Gastrocnemius medialis (tissue), 4 donors: ENCODE measurements at regions not wholly inside any gene's neighbourhood (a gene's known extent, or its start where the extent isn't known, plus 50 kb on each side); places are given as distances from the start of the nearest gene placed in this dataset.

Source experiments
- ATAC-seq, 2 donors: fragments of 150-250 bp; one replicate each; pipeline ENCODE4 v1.9.1; 2016
- DNase-seq, 2 donors: peaks; one replicate each; pipeline ENCODE4 v3.0.0-alpha.2; 2019
- H3K27ac ChIP-seq, 4 donors: fragments of 200-600 bp; sonication (generic); 1 replicate in 1 of 4; 2 replicates in 3 of 4; pipeline ENCODE4 v1.5.1; 2016 to 2018; ENCODE audit warnings: mild to moderate bottlenecking in 2 of 4, moderate library complexity in 1 of 4
- H3K27me3 ChIP-seq, 3 donors: fragments of 200-600 bp; sonication (generic) in 2 of 3; 1 replicate in 1 of 3; 2 replicates in 2 of 3; pipeline versions ENCODE4 v1.5.1 to v1.6.0; 2016 to 2019; ENCODE audit warnings: mild to moderate bottlenecking in 1 of 3, moderate library complexity in 1 of 3
- H3K36me3 ChIP-seq, 2 donors: fragments of 200-600 bp; sonication (generic) in 1 of 2; one replicate each; pipeline ENCODE4 v1.5.1; 2017 to 2018
- H3K4me1 ChIP-seq, 2 donors: fragments of 200-600 bp; sonication (generic) in 1 of 2; one replicate each; pipeline ENCODE4 v1.5.1; 2016 to 2017; ENCODE audit warnings: mild to moderate bottlenecking in 2 of 2
- H3K4me3 ChIP-seq, 4 donors: fragments of 200-600 bp; sonication (generic) in 3 of 4; 1 replicate in 1 of 4; 2 replicates in 3 of 4; pipeline ENCODE4 v1.5.1; 2016 to 2019; ENCODE audit warnings: mild to moderate bottlenecking in 2 of 4
- H3K9me3 ChIP-seq, 3 donors: fragments of 200-600 bp; sonication (generic) in 2 of 3; 1 replicate in 1 of 3; 2 replicates in 2 of 3; pipeline ENCODE4 v1.5.1; 2016 to 2019
- POLR2A ChIP-seq, 2 donors: fragments of 450-650 bp; IDR thresholded peaks; one replicate each; pipeline ENCODE4 v1.6.1; 2017; ENCODE audit warnings: antibody characterized with exemption in 2 of 2, mild to moderate bottlenecking in 2 of 2, moderate library complexity in 2 of 2
- in situ Hi-C, 4 donors: fragments of 200-750 bp; cut with MboI; loops; one replicate each; pipeline versions ENCODE4 v1.15.0 to v1.8.0; 2017; ENCODE audit warnings: low sequenced_read_pairs in 4 of 4
- intact Hi-C: fragments of 100-400 bp; cut with DNase I; formaldehyde crosslinking; loops from one replicate; pipeline ENCODE4 v1.15.1; 2023; ENCODE audit warnings: low total_unique reads
- TF ChIP-seq, protein P1 (sequence below), 5 experiments: fragments of 450-650 bp in 3 of 5; fragments of 200-600 bp in 2 of 5; sonication (generic) in 2 of 5; IDR thresholded peaks in 4 of 5; conservative IDR thresholded peaks in 1 of 5; 1 replicate in 4 of 5; 2 replicates in 1 of 5; pipeline ENCODE4 v1.5.1; 2016 to 2019; ENCODE audit warnings: antibody characterized with exemption in 5 of 5, mild to moderate bottlenecking in 3 of 5, moderate library complexity in 3 of 5

DNA sequence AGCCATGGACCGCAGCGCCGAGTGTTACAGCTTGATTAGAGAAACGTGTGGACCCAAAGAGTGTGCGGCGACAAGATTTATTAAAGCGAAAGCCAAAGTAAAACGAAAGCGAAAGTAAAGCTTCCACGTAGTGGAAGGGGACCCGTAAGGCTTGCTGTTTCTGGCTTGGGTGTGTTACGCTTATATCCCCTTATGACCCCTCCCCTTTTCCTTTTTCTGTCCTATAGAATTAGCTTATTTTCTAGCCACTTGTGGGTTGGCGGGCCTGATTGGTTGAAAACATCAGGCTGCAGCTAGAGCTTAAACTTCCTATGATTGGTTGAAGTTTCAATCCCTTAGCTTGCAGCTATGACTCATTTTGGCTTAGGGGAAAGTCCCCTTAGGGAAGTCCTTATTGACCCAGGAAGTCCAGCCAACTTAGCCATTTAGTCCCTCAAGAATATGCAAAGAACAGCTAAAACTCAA lies 969.7 kb downstream of the DCDC2C start:
- Histone ChIP-seq H3K9me3 (no peaks in the 10 kb centered on the region), H3K4me3 (peak overlapping the region; percentile 21 to 45 (median 30)), H3K27me3 (no peaks in the 10 kb centered on the region), H3K4me1 (no peaks in the 10 kb centered on the region), H3K36me3 (no peaks in the 10 kb centered on the region), H3K27ac (no peak overlapping the region)
- intact Hi-C loops (no loop called here), in situ Hi-C loops (no loop called here)
- peak in 1 of 2 donors; percentile 40 for DNase-seq
- TF ChIP-seq, protein P1, sequence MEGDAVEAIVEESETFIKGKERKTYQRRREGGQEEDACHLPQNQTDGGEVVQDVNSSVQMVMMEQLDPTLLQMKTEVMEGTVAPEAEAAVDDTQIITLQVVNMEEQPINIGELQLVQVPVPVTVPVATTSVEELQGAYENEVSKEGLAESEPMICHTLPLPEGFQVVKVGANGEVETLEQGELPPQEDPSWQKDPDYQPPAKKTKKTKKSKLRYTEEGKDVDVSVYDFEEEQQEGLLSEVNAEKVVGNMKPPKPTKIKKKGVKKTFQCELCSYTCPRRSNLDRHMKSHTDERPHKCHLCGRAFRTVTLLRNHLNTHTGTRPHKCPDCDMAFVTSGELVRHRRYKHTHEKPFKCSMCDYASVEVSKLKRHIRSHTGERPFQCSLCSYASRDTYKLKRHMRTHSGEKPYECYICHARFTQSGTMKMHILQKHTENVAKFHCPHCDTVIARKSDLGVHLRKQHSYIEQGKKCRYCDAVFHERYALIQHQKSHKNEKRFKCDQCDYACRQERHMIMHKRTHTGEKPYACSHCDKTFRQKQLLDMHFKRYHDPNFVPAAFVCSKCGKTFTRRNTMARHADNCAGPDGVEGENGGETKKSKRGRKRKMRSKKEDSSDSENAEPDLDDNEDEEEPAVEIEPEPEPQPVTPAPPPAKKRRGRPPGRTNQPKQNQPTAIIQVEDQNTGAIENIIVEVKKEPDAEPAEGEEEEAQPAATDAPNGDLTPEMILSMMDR (IDR thresholded peaks at IDR 0.05 in 4 of 5, conservative IDR thresholded peaks at IDR 0.05 in 1 of 5) = no peak
- TF ChIP-seq POLR2A (IDR thresholded peaks at IDR 0.05) = no peak
- ATAC-seq = peak in 1 of 2 donors; percentile 39

DNA sequence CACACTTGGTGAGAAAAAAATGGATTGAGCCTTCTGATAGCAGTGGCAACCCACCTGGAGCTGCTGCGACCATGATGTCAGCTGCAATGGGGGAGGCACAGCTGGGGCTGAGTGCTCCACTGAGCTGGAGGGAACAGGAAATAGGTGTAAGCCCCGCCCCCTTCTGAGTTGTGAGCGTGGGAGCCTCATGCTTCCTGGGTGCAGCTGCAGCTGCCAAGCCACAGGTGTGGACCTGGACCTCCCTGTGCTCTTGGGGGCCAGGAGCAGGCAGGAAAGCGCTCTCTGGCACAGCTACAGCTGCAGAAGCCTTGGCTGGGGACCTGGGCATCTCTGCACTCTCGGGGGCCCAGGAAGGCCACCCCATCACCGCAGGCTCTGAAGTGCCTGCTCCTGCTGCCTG lies 970.6 kb downstream of the DCDC2C start:
- intact Hi-C loops = no loop called here
- Histone ChIP-seq H3K4me3 (no peak overlapping the region), H3K36me3 (no peaks in the 10 kb centered on the region), H3K4me1 (no peaks in the 10 kb centered on the region), H3K27ac (no peak overlapping the region), H3K27me3 (no peaks in the 10 kb centered on the region), H3K9me3 (no peaks in the 10 kb centered on the region)
- TF ChIP-seq, protein P1 (IDR thresholded peaks at IDR 0.05 in 4 of 5, conservative IDR thresholded peaks at IDR 0.05 in 1 of 5) = no peak
- TF ChIP-seq POLR2A (IDR thresholded peaks at IDR 0.05) = no peak
- no peak for ATAC-seq
- DNase-seq = no peak
- in situ Hi-C loops = no loop called here

DNA sequence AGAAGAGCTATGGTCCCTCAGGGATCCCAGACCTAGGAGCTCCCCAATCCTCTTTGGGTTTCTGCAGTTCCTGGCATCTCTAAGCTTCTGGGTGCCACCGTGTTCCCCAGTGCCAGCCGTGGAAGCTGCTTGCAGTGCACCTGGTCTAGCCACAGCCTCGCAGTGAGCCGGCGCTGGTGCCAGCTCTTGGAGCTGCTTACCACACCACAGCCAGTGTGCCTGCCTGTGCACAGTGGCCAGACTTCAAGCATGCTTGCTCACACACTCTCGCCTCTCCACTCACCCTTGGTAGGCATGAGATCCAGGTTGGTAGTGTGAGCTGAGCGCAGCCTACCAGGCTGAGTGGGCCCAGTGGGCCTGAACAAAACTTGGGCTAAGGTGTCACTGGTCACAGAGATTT lies 971.9 kb downstream of the DCDC2C start:
- Histone ChIP-seq H3K4me3 (no peak overlapping the region), H3K36me3 (no peaks in the 10 kb centered on the region), H3K4me1 (no peaks in the 10 kb centered on the region), H3K27me3 (no peaks in the 10 kb centered on the region), H3K9me3 (no peaks in the 10 kb centered on the region), H3K27ac (no peak overlapping the region)
- TF ChIP-seq, protein P1 (IDR thresholded peaks at IDR 0.05 in 4 of 5, conservative IDR thresholded peaks at IDR 0.05 in 1 of 5) = no peak
- TF ChIP-seq POLR2A (IDR thresholded peaks at IDR 0.05) = no peak
- ATAC-seq (no peak), DNase-seq (no peak)
- intact Hi-C loops = no loop called here
- in situ Hi-C loops = no loop called here

DNA sequence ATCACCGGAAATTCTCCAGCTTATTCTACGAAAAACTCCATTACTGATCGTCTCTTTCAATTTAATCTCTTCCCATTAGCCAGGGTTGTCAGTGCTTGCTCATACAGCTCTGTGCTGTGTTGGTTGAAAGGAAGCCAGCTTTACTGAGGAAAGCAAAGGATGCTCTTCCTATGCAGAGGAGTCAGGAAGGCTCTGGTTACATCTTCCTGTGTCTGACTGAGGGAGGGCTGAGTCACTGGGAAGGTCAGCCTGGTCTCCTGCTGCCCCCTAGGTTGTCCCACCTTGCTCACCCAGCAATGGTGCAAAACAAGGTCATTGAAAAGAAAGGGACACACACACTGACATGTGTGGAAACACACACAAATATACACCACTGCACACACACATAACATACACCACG lies 975.6 kb downstream of the DCDC2C start:
- no peak for ATAC-seq
- intact Hi-C loops (no loop called here), in situ Hi-C loops (no loop called here)
- Histone ChIP-seq H3K27me3 (no peaks in the 10 kb centered on the region), H3K27ac (no peak overlapping the region), H3K4me1 (no peaks in the 10 kb centered on the region), H3K36me3 (no peaks in the 10 kb centered on the region), H3K9me3 (no peaks in the 10 kb centered on the region), H3K4me3 (no peak overlapping the region)
- DNase-seq = no peak
- no peak for TF ChIP-seq POLR2A (IDR thresholded peaks at IDR 0.05)
- TF ChIP-seq, protein P1 (IDR thresholded peaks at IDR 0.05 in 4 of 5, conservative IDR thresholded peaks at IDR 0.05 in 1 of 5) = no peak

- no peaks in the 10 kb centered on the region for H3K27me3 ChIP-seq
- DNase-seq = no peak
- H3K9me3 ChIP-seq = no peaks in the 10 kb centered on the region
- H3K27ac ChIP-seq = no peak overlapping the region
- TF ChIP-seq, protein P1 (IDR thresholded peaks at IDR 0.05 in 4 of 5, conservative IDR thresholded peaks at IDR 0.05 in 1 of 5) = no peak
- no peak for TF ChIP-seq POLR2A (IDR thresholded peaks at IDR 0.05)
- H3K4me3 ChIP-seq = no peak overlapping the region
- in situ Hi-C loops = no loop called here
- intact Hi-C loops = no loop called here
- no peaks in the 10 kb centered on the region for H3K4me1 ChIP-seq
- no peak for ATAC-seq
- H3K36me3 ChIP-seq = no peaks in the 10 kb centered on the region
Observed at GRCh38 chr2:4679391-4679790, 976.0 kb downstream of the DCDC2C start.
